SU-DHL-6 (cell line): ENCODE measurements at regions not wholly inside any gene's neighbourhood (a gene's known extent, or its start where the extent isn't known, plus 50 kb on each side); places are given as distances from the start of the nearest gene placed in this dataset.

Source experiments
- H2AFZ ChIP-seq: fragments of 200-600 bp; sonication (generic); 2 replicates; pipeline ENCODE4 v1.6.1; 2014; ENCODE audit warnings: low read depth, mild to moderate bottlenecking, moderate library complexity, mixed read lengths, antibody characterized with exemption, low read length; ENCODE audit not compliant: severe bottlenecking
- H3F3A ChIP-seq: fragments of 200-600 bp; shearing (Covaris generic); 2 replicates; pipeline ENCODE4 v1.6.0; 2016; ENCODE audit warnings: antibody characterized with exemption, mild to moderate bottlenecking; ENCODE audit not compliant: insufficient read depth
- H3K27ac ChIP-seq: fragments of 200-600 bp; sonication (generic); 2 replicates; pipeline ENCODE4 v1.5.1; 2016; ENCODE audit warnings: low read depth, mild to moderate bottlenecking, low read length, moderate library complexity, mixed read lengths
- H3K27me3 ChIP-seq: fragments of 200-600 bp; sonication (generic), shearing (Covaris generic); 2 replicates; pipeline ENCODE4 v1.6.0; 2014; ENCODE audit warnings: mild to moderate bottlenecking, low read length
- H3K36me3 ChIP-seq: fragments of 200-600 bp; sonication (generic); 2 replicates; pipeline ENCODE4 v1.6.1; 2014; ENCODE audit warnings: mild to moderate bottlenecking, low read length, mixed read lengths
- H3K4me2 ChIP-seq: fragments of 300-600, 200-600 bp; shearing (Covaris generic), sonication (generic); 2 replicates; pipeline ENCODE4 v1.6.0; 2014; ENCODE audit warnings: low read length, low read depth, mild to moderate bottlenecking; ENCODE audit not compliant: poor library complexity, severe bottlenecking
- H3K4me3 ChIP-seq: fragments of 200-600 bp; sonication (generic); 2 replicates; pipeline ENCODE4 v1.5.1; 2014; ENCODE audit warnings: antibody characterized with exemption, low read length, mild to moderate bottlenecking, mixed read lengths; ENCODE audit not compliant: insufficient read depth, poor library complexity, severe bottlenecking
- H3K79me2 ChIP-seq: fragments of 200-600 bp; sonication (generic); 2 replicates; pipeline ENCODE4 v1.6.1; 2014; ENCODE audit warnings: mild to moderate bottlenecking, low read length, moderate library complexity; ENCODE audit not compliant: insufficient read depth
- H3K9ac ChIP-seq: fragments of 200-600 bp; sonication (generic); 2 replicates; pipeline ENCODE4 v1.7.0; 2014; ENCODE audit warnings: mild to moderate bottlenecking, low read length
- H3K9me2 ChIP-seq: fragments of 200-600 bp; sonication (generic); replicated peaks from 2 replicates; pipeline ENCODE4 v1.6.1; 2014; ENCODE audit warnings: low read length; ENCODE audit not compliant: insufficient read depth
- H3K9me3 ChIP-seq: fragments of 200-600 bp; sonication (generic); 2 replicates; pipeline ENCODE4 v1.6.1; 2014; ENCODE audit warnings: low read length, mixed read lengths; ENCODE audit not compliant: insufficient read depth
- H4K20me1 ChIP-seq: fragments of 200-600 bp; sonication (generic); 2 replicates; pipeline ENCODE4 v1.6.1; 2014; ENCODE audit warnings: low read depth, mild to moderate bottlenecking, antibody characterized with exemption, low read length, moderate library complexity, mixed read lengths
- EZH2phosphoT487 ChIP-seq: fragments of 200-600 bp; sonication (generic), shearing (Covaris generic); conservative IDR thresholded peaks from 2 replicates; pipeline ENCODE4 v1.6.1; 2018; ENCODE audit warnings: mild to moderate bottlenecking, antibody characterized with exemption, low read length, moderate library complexity, mixed read lengths
- TF ChIP-seq, protein P1 (sequence below): fragments of 200-600 bp; sonication (generic); IDR thresholded peaks from one replicate; pipeline ENCODE4 v1.5.1; 2017; ENCODE audit warnings: antibody characterized with exemption, mild to moderate bottlenecking, low read length, moderate library complexity; ENCODE audit not compliant: insufficient read depth, poor library complexity, severe bottlenecking

DNA sequence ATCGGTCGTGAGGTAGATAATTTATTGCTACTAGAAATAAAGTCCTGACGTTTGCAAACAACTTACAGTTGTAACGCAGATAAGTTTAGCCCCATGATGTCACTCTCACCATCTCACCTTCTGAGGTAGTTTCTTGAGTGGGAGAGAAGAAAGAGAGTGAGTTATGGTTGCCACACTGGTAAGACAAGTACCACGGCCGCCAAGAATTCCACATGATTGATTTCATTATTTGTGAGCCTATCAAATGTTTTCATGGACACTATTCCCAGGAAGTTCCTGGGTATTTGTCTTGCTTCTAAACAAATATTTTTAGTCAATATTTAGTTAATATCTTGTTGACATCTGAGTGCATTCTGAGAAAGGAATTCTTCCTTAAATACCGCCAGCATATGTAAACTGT lies 339.4 kb upstream of the KIAA1217 start:
- Histone ChIP-seq H3K79me2 (no peaks in the 10 kb centered on the region), H3K9ac (no peak overlapping the region), H3K27ac (no peak overlapping the region), H3K4me3 (no peak overlapping the region), H2AFZ (no peak overlapping the region), H3K9me2 (no peaks in the 10 kb centered on the region), H3F3A (no peaks in the 10 kb centered on the region), H3K4me2 (no peak overlapping the region), H3K36me3 (no peaks in the 10 kb centered on the region), H4K20me1 (no peaks in the 10 kb centered on the region), H3K9me3 (no peaks in the 10 kb centered on the region), H3K27me3 (no peaks in the 10 kb centered on the region)
- TF ChIP-seq, protein P1, sequence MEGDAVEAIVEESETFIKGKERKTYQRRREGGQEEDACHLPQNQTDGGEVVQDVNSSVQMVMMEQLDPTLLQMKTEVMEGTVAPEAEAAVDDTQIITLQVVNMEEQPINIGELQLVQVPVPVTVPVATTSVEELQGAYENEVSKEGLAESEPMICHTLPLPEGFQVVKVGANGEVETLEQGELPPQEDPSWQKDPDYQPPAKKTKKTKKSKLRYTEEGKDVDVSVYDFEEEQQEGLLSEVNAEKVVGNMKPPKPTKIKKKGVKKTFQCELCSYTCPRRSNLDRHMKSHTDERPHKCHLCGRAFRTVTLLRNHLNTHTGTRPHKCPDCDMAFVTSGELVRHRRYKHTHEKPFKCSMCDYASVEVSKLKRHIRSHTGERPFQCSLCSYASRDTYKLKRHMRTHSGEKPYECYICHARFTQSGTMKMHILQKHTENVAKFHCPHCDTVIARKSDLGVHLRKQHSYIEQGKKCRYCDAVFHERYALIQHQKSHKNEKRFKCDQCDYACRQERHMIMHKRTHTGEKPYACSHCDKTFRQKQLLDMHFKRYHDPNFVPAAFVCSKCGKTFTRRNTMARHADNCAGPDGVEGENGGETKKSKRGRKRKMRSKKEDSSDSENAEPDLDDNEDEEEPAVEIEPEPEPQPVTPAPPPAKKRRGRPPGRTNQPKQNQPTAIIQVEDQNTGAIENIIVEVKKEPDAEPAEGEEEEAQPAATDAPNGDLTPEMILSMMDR, result no peak
- TF ChIP-seq EZH2phosphoT487, result no peak

DNA sequence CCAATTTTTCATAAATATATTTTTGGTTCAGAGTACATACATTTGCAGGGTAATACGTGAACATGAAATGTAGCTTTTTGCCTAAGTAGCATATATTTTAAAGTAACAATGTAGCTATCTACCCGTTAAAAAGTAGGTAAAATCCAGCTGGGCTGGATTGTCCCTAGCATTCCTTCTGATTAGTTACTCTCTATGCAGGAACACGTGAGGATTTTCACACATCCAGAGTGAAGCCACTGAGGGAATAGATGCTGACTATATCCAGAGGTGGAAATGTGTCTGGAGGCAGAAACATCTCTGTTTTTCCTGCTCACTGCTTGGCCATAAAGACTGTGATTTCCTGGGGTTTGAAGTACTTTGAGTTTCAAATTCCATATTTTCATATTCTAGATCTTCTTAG lies 338.9 kb upstream of the KIAA1217 start:
- no peak overlapping the region for H3K4me2 ChIP-seq
- TF ChIP-seq EZH2phosphoT487, result no peak
- TF ChIP-seq, protein P1, result no peak
- H3K9me3 ChIP-seq, result no peaks in the 10 kb centered on the region
- no peak overlapping the region for H3K4me3 ChIP-seq
- no peaks in the 10 kb centered on the region for H3F3A ChIP-seq
- H3K9ac ChIP-seq, result no peak overlapping the region
- no peak overlapping the region for H2AFZ ChIP-seq
- no peaks in the 10 kb centered on the region for H3K36me3 ChIP-seq
- H3K9me2 ChIP-seq, result no peaks in the 10 kb centered on the region
- H3K79me2 ChIP-seq, result no peaks in the 10 kb centered on the region
- no peaks in the 10 kb centered on the region for H4K20me1 ChIP-seq
- no peaks in the 10 kb centered on the region for H3K27me3 ChIP-seq
- no peak overlapping the region for H3K27ac ChIP-seq

DNA sequence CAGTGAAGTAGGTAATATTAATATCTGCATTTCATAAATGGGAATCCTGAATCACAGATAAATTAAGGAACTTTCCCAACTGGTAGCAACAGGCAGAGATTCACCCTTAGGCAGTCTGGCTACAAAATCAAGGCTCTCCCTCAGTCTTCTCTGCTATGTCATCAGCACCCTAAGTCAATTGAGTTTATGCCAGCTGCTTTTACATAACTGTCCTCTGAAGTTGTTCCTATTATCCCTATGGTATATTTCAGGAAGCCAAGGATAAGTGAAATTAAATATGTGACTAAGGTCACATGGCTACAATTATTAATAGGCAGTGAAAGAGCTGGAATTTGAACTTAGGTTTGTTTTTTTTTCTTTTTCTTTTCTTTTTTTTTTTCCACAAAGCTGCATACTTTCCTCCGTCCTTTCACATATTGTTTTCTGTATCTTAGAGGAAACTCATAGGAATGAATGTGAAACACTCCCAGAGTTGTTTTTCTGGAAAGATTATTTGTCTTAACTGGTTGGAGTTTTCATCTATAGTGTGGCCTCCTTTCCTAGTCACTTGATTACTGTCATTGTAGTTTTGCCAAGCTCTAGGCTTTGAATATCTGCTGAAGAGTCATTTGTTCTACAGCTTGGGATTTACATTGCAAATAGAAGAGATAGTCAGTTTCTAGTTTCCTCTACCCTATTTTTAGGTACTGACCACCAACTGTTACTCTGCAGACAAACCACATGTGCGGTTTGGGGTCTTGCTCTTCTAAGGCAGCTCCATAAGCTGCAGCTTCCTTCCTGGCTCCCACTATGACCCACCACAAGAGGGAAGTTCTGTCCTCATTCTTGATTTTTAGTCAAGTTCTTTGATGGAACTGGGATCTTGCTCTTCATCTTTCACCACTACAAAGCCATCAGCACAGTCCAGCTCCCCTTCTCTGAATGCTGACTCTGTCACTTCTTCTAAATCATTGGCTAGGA lies 338.0 kb upstream of the KIAA1217 start:
- no peaks in the 10 kb centered on the region for H3K9me2 ChIP-seq
- no peaks in the 10 kb centered on the region for H3K36me3 ChIP-seq
- no peak overlapping the region for H3K9ac ChIP-seq
- H3F3A ChIP-seq, result no peaks in the 10 kb centered on the region
- H4K20me1 ChIP-seq, result no peaks in the 10 kb centered on the region
- no peaks in the 10 kb centered on the region for H3K79me2 ChIP-seq
- H3K27me3 ChIP-seq, result no peaks in the 10 kb centered on the region
- H3K4me3 ChIP-seq, result no peak overlapping the region
- no peak for TF ChIP-seq EZH2phosphoT487
- TF ChIP-seq, protein P1, result no peak
- no peak overlapping the region for H3K4me2 ChIP-seq
- no peak overlapping the region for H3K27ac ChIP-seq
- no peak overlapping the region for H2AFZ ChIP-seq
- H3K9me3 ChIP-seq, result no peaks in the 10 kb centered on the region
